Endothelial cell of umbilical vein (primary cell): ENCODE measurements at regions not wholly inside any gene's neighbourhood (a gene's known extent, or its start where the extent isn't known, plus 50 kb on each side); places are given as distances from the start of the nearest gene placed in this dataset.

Experiments
- BruUV-seq: library from RNA; stranded (reverse); fragments of 400-500 nt; replicated peaks from 2 replicates; lab custom pipeline; 2021; lab: Mats Ljungman, UMichigan
- CTCF ChIA-PET: fragments of 300-600, 350-600 bp; sonication (Branson Sonifier 250); formaldehyde crosslinking; loops from one replicate; lab custom pipeline; 2021; ENCODE audit warnings: antibody characterized with exemption, inconsistent platforms; lab: Charles Lee
- POLR2A ChIA-PET: fragments of 300-600, 350-600 bp; sonication (Branson Sonifier 250); formaldehyde crosslinking; loops from one replicate; lab custom pipeline; 2021; ENCODE audit warnings: antibody characterized with exemption, inconsistent platforms; lab: Charles Lee
- DNase-seq: peaks from one replicate; pipeline ENCODE4 v3.0.0-alpha.2; 2011; ENCODE audit warnings: low read depth, low spot score
- FAIRE-seq: peaks from 2 replicates; lab custom pipeline; 2011; peaks lifted over from hg19 to GRCh38; lab: Jason Lieb, UNC
- H2AFZ ChIP-seq: 2 replicates; pipeline ENCODE4 v1.6.0; 2012; ENCODE audit warnings: low read depth, low read length, control low read depth, inconsistent platforms
- H3K27ac ChIP-seq: 2 replicates; pipeline ENCODE4 v1.5.1; 2011; ENCODE audit warnings: low read depth, mild to moderate bottlenecking, control low read depth, low read length, moderate library complexity; ENCODE audit not compliant: insufficient read depth
- H3K27me3 ChIP-seq, 2 experiments: 2 replicates each; pipeline versions ENCODE4 v1.6.0 to v1.6.1; 2011; ENCODE audit warnings: low read length in 2 of 2, mixed read lengths in 1 of 2; ENCODE audit not compliant: control insufficient read depth in 2 of 2, insufficient read depth in 2 of 2
- H3K36me3 ChIP-seq, 2 experiments: 2 replicates in 1 of 2; 3 replicates in 1 of 2; pipeline ENCODE4 v1.5.1; 2011; ENCODE audit warnings: low read length in 2 of 2, mild to moderate bottlenecking in 1 of 2, moderate library complexity in 1 of 2; ENCODE audit not compliant: control insufficient read depth in 2 of 2, insufficient read depth in 2 of 2; ENCODE audit errors: extremely low read depth in 1 of 2
- H3K4me1 ChIP-seq: 3 replicates; pipeline ENCODE4 v1.5.1; 2011; ENCODE audit warnings: mild to moderate bottlenecking, low read length; ENCODE audit not compliant: control insufficient read depth, insufficient read depth; ENCODE audit errors: extremely low read depth
- H3K4me2 ChIP-seq: 2 replicates; pipeline ENCODE4 v1.6.1; 2011; ENCODE audit warnings: low read length, control low read depth, mixed read lengths; ENCODE audit not compliant: insufficient read depth
- H3K4me3 ChIP-seq, 3 experiments: fragments of 200-600 bp in 1 of 3; sonication (generic), shearing (Covaris generic) in 1 of 3; replicated peaks in 1 of 3; 2 replicates each; pipeline ENCODE4 v1.5.1; 2011 to 2016; ENCODE audit warnings: control low read depth in 3 of 3, low read length in 3 of 3, mild to moderate bottlenecking in 2 of 3, inconsistent platforms in 1 of 3, low read depth in 1 of 3, moderate library complexity in 1 of 3; ENCODE audit not compliant: insufficient read depth in 1 of 3
- H3K79me2 ChIP-seq: 2 replicates; pipeline ENCODE4 v1.6.0; 2012; ENCODE audit warnings: low read length, inconsistent platforms; ENCODE audit not compliant: control insufficient read depth, insufficient read depth
- H3K9ac ChIP-seq: replicated peaks from 2 replicates; pipeline ENCODE3; 2011; ENCODE audit warnings: low read length, control low read depth; ENCODE audit not compliant: insufficient read depth; ENCODE audit errors: extremely low read depth
- H3K9me1 ChIP-seq: replicated peaks from 3 replicates; pipeline ENCODE4 v1.6.0; 2011; ENCODE audit warnings: mild to moderate bottlenecking, low read length; ENCODE audit not compliant: control insufficient read depth, insufficient read depth; ENCODE audit errors: extremely low read depth
- H3K9me3 ChIP-seq: replicated peaks from 2 replicates; pipeline ENCODE4 v1.5.1; 2012; ENCODE audit warnings: low read length, inconsistent platforms; ENCODE audit not compliant: control insufficient read depth, insufficient read depth
- H4K20me1 ChIP-seq: replicated peaks from 2 replicates; pipeline ENCODE3; 2011; ENCODE audit warnings: mild to moderate bottlenecking, low read length; ENCODE audit not compliant: control insufficient read depth, insufficient read depth; ENCODE audit errors: extremely low read depth
- CTCF ChIP-seq, 2 donors: IDR thresholded peaks; 1 replicate in 1 of 2; 2 replicates in 1 of 2; pipeline ENCODE4 v1.5.1; 2011; ENCODE audit warnings: low read length in 2 of 2, mild to moderate bottlenecking in 2 of 2, moderate library complexity in 2 of 2, control low read depth in 1 of 2, inconsistent platforms in 1 of 2, low read depth in 1 of 2; ENCODE audit not compliant: insufficient read depth in 1 of 2; ENCODE audit errors: extremely low read depth in 1 of 2
- EZH2 ChIP-seq: IDR thresholded peaks from 2 replicates; pipeline ENCODE4 v1.6.1; 2012; ENCODE audit warnings: borderline replicate concordance, low read depth, mild to moderate bottlenecking, moderate library complexity, low read length, inconsistent platforms; ENCODE audit not compliant: severe bottlenecking
- FOS ChIP-seq: IDR thresholded peaks from 2 replicates; pipeline ENCODE4 v1.6.1; 2011; ENCODE audit warnings: mild to moderate bottlenecking, low read length, moderate library complexity, borderline replicate concordance; ENCODE audit not compliant: insufficient read depth
- GATA2 ChIP-seq: IDR thresholded peaks from 2 replicates; pipeline ENCODE4 v1.7.0; 2011; ENCODE audit warnings: low read depth, mild to moderate bottlenecking, moderate library complexity, mixed read lengths, low read length; ENCODE audit not compliant: insufficient read length, insufficient read depth
- JUN ChIP-seq: IDR thresholded peaks from 2 replicates; pipeline ENCODE4 v1.6.1; 2011; ENCODE audit warnings: borderline replicate concordance, low read depth; ENCODE audit not compliant: insufficient read length, insufficient read depth
- MYC ChIP-seq: IDR thresholded peaks from one replicate; pipeline ENCODE4 v1.6.1; 2011; ENCODE audit warnings: mild to moderate bottlenecking, low read depth, low read length
- POLR2A ChIP-seq: IDR thresholded peaks from 2 replicates; pipeline ENCODE4 v1.6.1; 2012; ENCODE audit warnings: low read depth, mild to moderate bottlenecking, control low read depth, low read length
- POLR2AphosphoS5 ChIP-seq: IDR thresholded peaks from 2 replicates; pipeline ENCODE4 v1.6.1; 2012; ENCODE audit warnings: low read depth, mild to moderate bottlenecking, control low read depth, low read length, moderate library complexity; ENCODE audit not compliant: insufficient read depth
- dilution Hi-C: fragments of 300-500 bp; cut with MboI; formaldehyde crosslinking; loops from one replicate; pipeline ENCODE4 v1.15.0; 2019; ENCODE audit warnings: low sequenced_read_pairs; ENCODE audit not compliant: extremely low pct_ligation_motif_present
- intact Hi-C: fragments of 100-400 bp; cut with micrococcal nuclease; formaldehyde crosslinking; loops from one replicate; pipeline ENCODE4 v1.10.0; 2022
- TF ChIP-seq, protein P1 (sequence below): IDR thresholded peaks from 2 replicates; pipeline ENCODE4 v1.6.1; 2011; ENCODE audit not compliant: insufficient read depth, insufficient read length

GRCh38 chr6:48959251-48960060 is 503.6 kb downstream of the MMUT start:
- no peaks in the 10 kb centered on the region for H3K9me3 ChIP-seq

More at GRCh38 chr6:48959251-48960060, 503.6 kb downstream of the MMUT start:
- Histone ChIP-seq H3K27ac (no peak overlapping the region), H2AFZ (no peak overlapping the region), H3K4me2 (no peak overlapping the region), H4K20me1 (no peaks in the 10 kb centered on the region), H3K27me3 (no peaks in the 10 kb centered on the region), H3K79me2 (no peaks in the 10 kb centered on the region), H3K4me3 (no peak overlapping the region), H3K36me3 (no peaks in the 10 kb centered on the region), H3K9me1 (no peaks in the 10 kb centered on the region), H3K9ac (no peak overlapping the region), H3K4me1 (no peaks in the 10 kb centered on the region)
- dilution Hi-C loops (no loop called here), intact Hi-C loops (no loop called here)
- FAIRE-seq (no peak), DNase-seq (no peak)
- ChIA-PET CTCF (no interaction called here), POLR2A (no interaction called here)
- BruUV-seq, result no TSS peak
- TF ChIP-seq, protein P1, sequence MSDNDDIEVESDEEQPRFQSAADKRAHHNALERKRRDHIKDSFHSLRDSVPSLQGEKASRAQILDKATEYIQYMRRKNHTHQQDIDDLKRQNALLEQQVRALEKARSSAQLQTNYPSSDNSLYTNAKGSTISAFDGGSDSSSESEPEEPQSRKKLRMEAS, result no peak
- TF ChIP-seq POLR2A, result no peak
- no peak for TF ChIP-seq CTCF (IDR thresholded peaks at IDR 0.05; ENCODE audit: extremely low read depth in 1 of 2, insufficient read depth in 1 of 2, low read depth in 1 of 2, low read length in 2 of 2)
- no peak for TF ChIP-seq POLR2AphosphoS5
- TF ChIP-seq EZH2, result no peak
- no peak for TF ChIP-seq GATA2
- TF ChIP-seq JUN, result no peak
- TF ChIP-seq MYC, result no peak
- no peak for TF ChIP-seq FOS
